ENCODE measurements at regions not wholly inside any gene's neighbourhood (a gene's known extent, or its start where the extent isn't known, plus 50 kb on each side); places are given as distances from the start of the nearest gene placed in this dataset.

DNA sequence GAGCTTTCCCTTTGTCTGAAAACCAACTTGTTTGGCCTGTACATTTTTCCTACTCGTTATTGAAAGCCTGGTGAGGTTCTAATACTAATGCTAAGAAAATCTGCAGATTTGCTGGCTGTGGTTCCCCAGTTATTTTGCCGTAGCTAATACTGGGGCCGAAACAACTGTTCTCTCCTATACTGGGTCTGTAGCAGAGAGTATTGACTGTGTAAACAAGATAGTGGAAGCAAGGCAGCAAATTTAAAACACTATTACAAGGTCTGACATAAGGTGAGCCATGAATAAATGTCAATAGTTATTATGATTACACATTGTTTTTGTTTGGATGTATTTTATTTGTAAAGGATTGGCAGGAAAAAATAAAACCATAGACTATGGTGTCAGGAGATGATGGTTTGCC, 1244.0 kb downstream of the AACS start:
- intact Hi-C loops (cut with DNase I; ENCODE audit: low total_unique reads): no loop called here
- Histone ChIP-seq H3K4me1 (no peaks in the 10 kb centered on the region), H3K9me3 (peaks cover 0 to 23% (median 0%) of the 10 kb centered on the region in 4 donors), H3K27ac (no peak overlapping the region), H3K27me3 (no peaks in the 10 kb centered on the region), H3K36me3 (no peaks in the 10 kb centered on the region), H3K4me3 (no peak overlapping the region)
- 54 to 61% (median 57%) methylated on average over 3 of the region's 3 CpGs for WGBS, 5 donors
- DNase-seq: no peak
- TF ChIP-seq, protein P1, sequence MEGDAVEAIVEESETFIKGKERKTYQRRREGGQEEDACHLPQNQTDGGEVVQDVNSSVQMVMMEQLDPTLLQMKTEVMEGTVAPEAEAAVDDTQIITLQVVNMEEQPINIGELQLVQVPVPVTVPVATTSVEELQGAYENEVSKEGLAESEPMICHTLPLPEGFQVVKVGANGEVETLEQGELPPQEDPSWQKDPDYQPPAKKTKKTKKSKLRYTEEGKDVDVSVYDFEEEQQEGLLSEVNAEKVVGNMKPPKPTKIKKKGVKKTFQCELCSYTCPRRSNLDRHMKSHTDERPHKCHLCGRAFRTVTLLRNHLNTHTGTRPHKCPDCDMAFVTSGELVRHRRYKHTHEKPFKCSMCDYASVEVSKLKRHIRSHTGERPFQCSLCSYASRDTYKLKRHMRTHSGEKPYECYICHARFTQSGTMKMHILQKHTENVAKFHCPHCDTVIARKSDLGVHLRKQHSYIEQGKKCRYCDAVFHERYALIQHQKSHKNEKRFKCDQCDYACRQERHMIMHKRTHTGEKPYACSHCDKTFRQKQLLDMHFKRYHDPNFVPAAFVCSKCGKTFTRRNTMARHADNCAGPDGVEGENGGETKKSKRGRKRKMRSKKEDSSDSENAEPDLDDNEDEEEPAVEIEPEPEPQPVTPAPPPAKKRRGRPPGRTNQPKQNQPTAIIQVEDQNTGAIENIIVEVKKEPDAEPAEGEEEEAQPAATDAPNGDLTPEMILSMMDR (IDR thresholded peaks at IDR 0.05): no peak
- TF ChIP-seq POLR2A (IDR thresholded peaks at IDR 0.05): no peak
- no peak for TF ChIP-seq POLR2AphosphoS5 (IDR thresholded peaks at IDR 0.05)
- no peak for TF ChIP-seq EP300 (IDR thresholded peaks at IDR 0.05)

DNA sequence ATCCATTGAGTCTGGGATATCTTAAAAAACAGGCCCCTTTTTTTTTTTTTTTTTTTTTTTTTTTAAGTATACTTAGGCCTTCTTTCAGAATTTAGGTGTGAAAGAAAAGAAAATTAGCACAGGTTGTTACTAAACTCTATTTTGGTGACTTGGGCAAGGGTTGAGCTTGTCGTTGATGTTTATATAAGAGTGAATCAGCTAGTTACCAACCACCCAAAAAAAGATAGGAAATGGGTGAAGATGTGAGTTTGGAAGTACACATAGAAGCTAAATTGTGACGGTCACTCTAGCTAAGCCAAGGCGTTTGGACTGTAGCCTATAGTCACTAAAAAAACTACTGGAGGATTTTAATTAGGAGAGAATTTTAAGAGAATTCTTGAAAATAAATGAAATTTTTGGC, 1247.2 kb downstream of the AACS start:
- H3K4me1 ChIP-seq: no peaks in the 10 kb centered on the region
- TF ChIP-seq, protein P1 (IDR thresholded peaks at IDR 0.05): no peak
- no peak for TF ChIP-seq EP300 (IDR thresholded peaks at IDR 0.05)
- TF ChIP-seq POLR2AphosphoS5 (IDR thresholded peaks at IDR 0.05): no peak
- TF ChIP-seq POLR2A (IDR thresholded peaks at IDR 0.05): no peak
- H3K9me3 ChIP-seq: peaks cover 0 to 4% (median 0%) of the 10 kb centered on the region in 4 donors
- DNase-seq: no peak
- H3K36me3 ChIP-seq: no peaks in the 10 kb centered on the region
- 51 to 74% (median 65%) methylated on average over 3 of the region's 3 CpGs for WGBS, 5 donors
- no peak overlapping the region for H3K27ac ChIP-seq
- intact Hi-C loops (cut with DNase I; ENCODE audit: low total_unique reads): no loop called here
- H3K27me3 ChIP-seq: no peaks in the 10 kb centered on the region
- no peak overlapping the region for H3K4me3 ChIP-seq

DNA sequence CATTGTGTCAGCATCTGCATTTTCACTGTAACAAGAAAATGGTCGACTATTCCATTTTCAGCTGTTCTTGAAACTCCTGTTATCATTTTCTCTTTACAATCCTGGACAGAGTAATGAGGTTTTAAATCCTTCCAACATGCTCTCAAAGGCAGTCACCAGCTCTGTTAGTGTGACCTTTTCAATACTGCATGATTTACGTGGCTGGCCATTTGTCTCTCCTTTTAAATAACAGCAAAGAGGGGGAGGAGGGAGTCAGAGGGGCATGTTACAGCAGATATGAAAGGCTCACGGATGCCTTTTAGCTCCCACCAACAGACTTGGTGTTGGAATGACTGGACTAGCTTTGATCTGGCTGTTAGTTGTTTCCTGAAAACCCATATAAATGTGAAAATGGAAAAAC, 1251.2 kb downstream of the AACS start:
- intact Hi-C loops (cut with DNase I; ENCODE audit: low total_unique reads): no loop called here
- TF ChIP-seq, protein P1 (IDR thresholded peaks at IDR 0.05): no peak
- no peak for TF ChIP-seq EP300 (IDR thresholded peaks at IDR 0.05)
- no peak for TF ChIP-seq POLR2A (IDR thresholded peaks at IDR 0.05)
- TF ChIP-seq POLR2AphosphoS5 (IDR thresholded peaks at IDR 0.05): no peak
- Histone ChIP-seq H3K9me3 (peaks cover 0 to 13% (median 0%) of the 10 kb centered on the region in 4 donors), H3K4me3 (no peak overlapping the region), H3K36me3 (no peaks in the 10 kb centered on the region), H3K4me1 (no peaks in the 10 kb centered on the region), H3K27me3 (no peaks in the 10 kb centered on the region), H3K27ac (no peak overlapping the region)
- WGBS, 5 donors: 25 to 33% (median 29%) methylated on average over 3 of the region's 3 CpGs
- DNase-seq: no peak

DNA sequence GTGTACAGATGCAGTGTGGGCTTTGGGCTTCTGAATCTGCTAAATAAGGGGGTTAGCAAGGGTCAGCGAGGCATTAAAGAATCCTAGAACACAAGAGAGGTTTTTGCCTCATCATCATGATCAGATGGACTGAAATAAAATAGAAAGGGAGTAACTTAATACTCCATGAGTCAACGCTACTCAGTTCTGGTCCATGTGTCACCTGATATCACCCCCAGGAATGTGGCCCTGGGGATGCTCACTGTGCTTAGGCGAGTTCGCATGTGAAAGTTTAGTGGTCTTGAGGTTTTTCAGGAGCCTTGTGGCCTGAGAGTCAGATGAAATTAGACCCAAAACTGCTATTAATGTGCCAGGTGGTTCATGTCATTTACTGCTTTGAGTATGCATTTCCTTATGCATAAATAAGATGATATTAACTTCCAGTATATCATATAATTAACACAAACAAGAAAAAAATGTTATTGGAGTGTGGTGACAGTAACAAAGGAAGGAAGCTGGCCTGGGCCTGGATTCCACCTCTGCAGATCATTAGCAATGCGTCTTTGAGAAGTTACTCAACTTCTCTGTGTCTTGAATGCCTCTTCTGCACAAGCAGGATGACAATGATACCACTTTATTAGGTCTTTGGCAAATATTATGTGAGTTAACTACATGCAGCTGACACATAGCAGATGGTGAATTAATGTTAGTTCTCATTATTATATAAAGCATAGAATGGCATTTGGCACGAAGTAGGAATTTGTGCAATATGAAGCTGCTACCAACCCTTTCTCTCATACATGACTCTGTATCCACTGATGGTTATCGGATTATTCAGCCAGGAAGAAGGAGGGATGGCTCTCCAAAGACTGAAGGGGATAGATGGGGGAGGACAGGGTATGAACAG, 1272.6 kb downstream of the AACS start:
- TF ChIP-seq POLR2A (IDR thresholded peaks at IDR 0.05): no peak
- TF ChIP-seq, protein P1 (IDR thresholded peaks at IDR 0.05): no peak
- TF ChIP-seq POLR2AphosphoS5 (IDR thresholded peaks at IDR 0.05): no peak
- no peak for TF ChIP-seq EP300 (IDR thresholded peaks at IDR 0.05)
- intact Hi-C loops (cut with DNase I; ENCODE audit: low total_unique reads): no loop called here
- no peaks in the 10 kb centered on the region for H3K36me3 ChIP-seq
- H3K9me3 ChIP-seq: peaks cover 0 to 5% (median 0%) of the 10 kb centered on the region in 4 donors
- no peak overlapping the region for H3K4me3 ChIP-seq
- WGBS, 5 donors: 57 to 76% (median 75%) methylated on average over 7 of the region's 7 CpGs
- H3K4me1 ChIP-seq: no peaks in the 10 kb centered on the region
- H3K27ac ChIP-seq: no peak overlapping the region
- H3K27me3 ChIP-seq: no peaks in the 10 kb centered on the region
- no peak for DNase-seq

Data from stomach (tissue), 8 donors.